ENCODE measurements at regions not wholly inside any gene's neighbourhood (a gene's known extent, or its start where the extent isn't known, plus 50 kb on each side); places are given as distances from the start of the nearest gene placed in this dataset.

- no peaks in the 10 kb centered on the region for H3K36me3 Mint-ChIP-seq (ENCODE audit: low read depth, unreplicated experiment)
- no peak for FAIRE-seq
- H3K4me1 Mint-ChIP-seq (ENCODE audit: low read depth, unreplicated experiment), result peaks cover 29% of the 10 kb centered on the region
- no peak overlapping the region for H3K27ac ChIP-seq (ENCODE audit: low read depth, low read length)
- TF ChIP-seq EZH2 (IDR thresholded peaks at IDR 0.05; ENCODE audit: insufficient read depth, low read length) (no peak), CTCF (IDR thresholded peaks at IDR 0.05; ENCODE audit: insufficient read depth, low read depth, low read length) (no peak)
- H3K27me3 ChIP-seq (ENCODE audit: insufficient read depth, low read length), result no peaks in the 10 kb centered on the region
- H2AFZ ChIP-seq (ENCODE audit: low read depth, low read length), result no peak overlapping the region
- no peak overlapping the region for H3K27ac Mint-ChIP-seq (ENCODE audit: unreplicated experiment)
- no peaks in the 10 kb centered on the region for H3K9me3 Mint-ChIP-seq (ENCODE audit: unreplicated experiment)
- H3K4me1 ChIP-seq (ENCODE audit: insufficient read depth, low read length), result peaks cover 11% of the 10 kb centered on the region
- no peaks in the 10 kb centered on the region for H3K27me3 Mint-ChIP-seq (ENCODE audit: low read depth, unreplicated experiment)
- no peaks in the 10 kb centered on the region for H3K9me3 ChIP-seq (ENCODE audit: insufficient read depth, low read depth, low read length)
- no peak overlapping the region for H3K4me3 Mint-ChIP-seq (ENCODE audit: unreplicated experiment)
- no peak overlapping the region for H3K4me3 ChIP-seq (ENCODE audit: insufficient read depth, low read depth, low read length)
- no peaks in the 10 kb centered on the region for H4K20me1 ChIP-seq (ENCODE audit: insufficient read depth, low read length)
- H3K36me3 ChIP-seq (ENCODE audit: insufficient read depth, low read length), result no peaks in the 10 kb centered on the region
- H3K9ac ChIP-seq (ENCODE audit: low read length), result no peak overlapping the region
- H3K4me2 ChIP-seq (ENCODE audit: low read length), result no peak overlapping the region
- no peaks in the 10 kb centered on the region for H3K79me2 ChIP-seq (ENCODE audit: insufficient read depth, low read length)
- DNase-seq (ENCODE audit: low read depth), result no peak
These were observed 392.0 kb downstream of the SPRY1 start for GRCh38 chr4:123788577-123788976.

- TF ChIP-seq CTCF (IDR thresholded peaks at IDR 0.05; ENCODE audit: insufficient read depth, low read depth, low read length), result no peak
- H3K36me3 Mint-ChIP-seq (ENCODE audit: low read depth, unreplicated experiment), result no peaks in the 10 kb centered on the region
These were observed 394.1 kb downstream of the SPRY1 start for GRCh38 chr4:123790681-123791080.

GRCh38 chr4:123802082-123802645 lies 405.6 kb downstream of the SPRY1 start:
- FAIRE-seq (no peak), DNase-seq (ENCODE audit: low read depth) (no peak)
- H3K9ac ChIP-seq (ENCODE audit: low read length), result no peak overlapping the region
- TF ChIP-seq CTCF (IDR thresholded peaks at IDR 0.05; ENCODE audit: insufficient read depth, low read depth, low read length) (no peak), EZH2 (IDR thresholded peaks at IDR 0.05; ENCODE audit: insufficient read depth, low read length) (no peak)
- no peaks in the 10 kb centered on the region for H3K4me1 ChIP-seq (ENCODE audit: insufficient read depth, low read length)
- H3K9me3 ChIP-seq (ENCODE audit: insufficient read depth, low read depth, low read length), result no peaks in the 10 kb centered on the region
- no peaks in the 10 kb centered on the region for H3K36me3 ChIP-seq (ENCODE audit: insufficient read depth, low read length)
- H3K27ac ChIP-seq (ENCODE audit: low read depth, low read length), result no peak overlapping the region
- H3K4me2 ChIP-seq (ENCODE audit: low read length), result no peak overlapping the region
- peaks cover 21% of the 10 kb centered on the region for H3K4me1 Mint-ChIP-seq (ENCODE audit: low read depth, unreplicated experiment)
- H3K27ac Mint-ChIP-seq (ENCODE audit: unreplicated experiment), result no peak overlapping the region
- no peak overlapping the region for H2AFZ ChIP-seq (ENCODE audit: low read depth, low read length)
- no peaks in the 10 kb centered on the region for H3K27me3 ChIP-seq (ENCODE audit: insufficient read depth, low read length)
- no peaks in the 10 kb centered on the region for H3K79me2 ChIP-seq (ENCODE audit: insufficient read depth, low read length)
- H3K36me3 Mint-ChIP-seq (ENCODE audit: low read depth, unreplicated experiment), result no peaks in the 10 kb centered on the region
- no peak overlapping the region for H3K4me3 Mint-ChIP-seq (ENCODE audit: unreplicated experiment)
- H3K4me3 ChIP-seq (ENCODE audit: insufficient read depth, low read depth, low read length), result no peak overlapping the region
- peaks cover 10% of the 10 kb centered on the region for H3K9me3 Mint-ChIP-seq (ENCODE audit: unreplicated experiment)
- H4K20me1 ChIP-seq (ENCODE audit: insufficient read depth, low read length), result no peaks in the 10 kb centered on the region
- H3K27me3 Mint-ChIP-seq (ENCODE audit: low read depth, unreplicated experiment), result no peaks in the 10 kb centered on the region

More at GRCh38 chr4:123790681-123791080, 394.1 kb downstream of the SPRY1 start:
- Histone ChIP-seq H3K9ac (ENCODE audit: low read length) (no peak overlapping the region), H3K4me1 (ENCODE audit: insufficient read depth, low read length) (no peaks in the 10 kb centered on the region), H3K9me3 (ENCODE audit: insufficient read depth, low read depth, low read length) (no peaks in the 10 kb centered on the region), H3K79me2 (ENCODE audit: insufficient read depth, low read length) (no peaks in the 10 kb centered on the region), H3K27ac (ENCODE audit: low read depth, low read length) (no peak overlapping the region), H2AFZ (ENCODE audit: low read depth, low read length) (no peak overlapping the region), H3K4me3 (ENCODE audit: insufficient read depth, low read depth, low read length) (no peak overlapping the region), H3K27me3 (ENCODE audit: insufficient read depth, low read length) (no peaks in the 10 kb centered on the region), H4K20me1 (ENCODE audit: insufficient read depth, low read length) (no peaks in the 10 kb centered on the region), H3K36me3 (ENCODE audit: insufficient read depth, low read length) (no peaks in the 10 kb centered on the region), H3K4me2 (ENCODE audit: low read length) (no peak overlapping the region)
- Mint-ChIP-seq H3K4me3 (ENCODE audit: unreplicated experiment) (no peak overlapping the region), H3K9me3 (ENCODE audit: unreplicated experiment) (no peaks in the 10 kb centered on the region), H3K27ac (ENCODE audit: unreplicated experiment) (no peak overlapping the region), H3K27me3 (ENCODE audit: low read depth, unreplicated experiment) (no peaks in the 10 kb centered on the region), H3K4me1 (ENCODE audit: low read depth, unreplicated experiment) (peaks cover 15% of the 10 kb centered on the region)
- no peak for DNase-seq (ENCODE audit: low read depth)
- FAIRE-seq, result no peak
